A549 (cell line): ENCODE measurements at regions not wholly inside any gene's neighbourhood (a gene's known extent, or its start where the extent isn't known, plus 50 kb on each side); places are given as distances from the start of the nearest gene placed in this dataset.

ENCODE experiments used
- ATAC-seq, 2 experiments: fragments of 200-7000 bp in 1 of 2; fragments of >200 bp in 1 of 2; cut with Nextera tagmentation in 1 of 2; cut with Tn5 transposase in 1 of 2; 3 replicates each; pipeline versions ENCODE4 v1.8.0 to v1.9.1; 2018 to 2020; ENCODE audit warnings: mild to moderate bottlenecking in 1 of 2, moderate library complexity in 1 of 2
- CTCF ChIA-PET: fragments of 300-600 bp; sonication (Branson Sonifier 250); formaldehyde crosslinking; extraction: SDS; loops from one replicate; lab custom pipeline; 2021; ENCODE audit warnings: antibody characterized with exemption, inconsistent platforms; lab: Yijun Ruan, JAX
- POLR2A ChIA-PET: fragments of 350-600 bp; formaldehyde crosslinking; extraction: SDS; loops from one replicate; lab custom pipeline; 2021; ENCODE audit warnings: antibody characterized with exemption, inconsistent platforms; lab: Yijun Ruan, JAX
- DNase-seq, 2 experiments: peaks; one replicate each; pipeline versions ENCODE4 v3.0.0 to v3.0.0-alpha.2; 2011 to 2016; ENCODE audit warnings: low read depth in 1 of 2, low spot score in 1 of 2
- FAIRE-seq: peaks from 2 replicates; lab custom pipeline; 2011; peaks lifted over from hg19 to GRCh38; lab: Jason Lieb, UNC
- H3K27ac ChIP-seq, 2 experiments: fragments of >200 bp; sonication (Bioruptor Twin); formaldehyde crosslinking; 3 replicates each; pipeline ENCODE4 v1.5.1; 2016 to 2017
- H3K4me1 ChIP-seq: fragments of >200 bp; sonication (Bioruptor Twin); formaldehyde crosslinking; 3 replicates; pipeline ENCODE4 v1.6.1; 2016
- H3K4me2 ChIP-seq: fragments of >200 bp; sonication (Bioruptor Twin); formaldehyde crosslinking; 3 replicates; pipeline ENCODE4 v1.6.1; 2016
- H3K4me3 ChIP-seq: fragments of >200 bp; sonication (Bioruptor Twin); formaldehyde crosslinking; 3 replicates; pipeline ENCODE4 v1.5.1; 2016
- H3K9me3 ChIP-seq: fragments of >200 bp; sonication (Bioruptor Twin); formaldehyde crosslinking; 3 replicates; pipeline ENCODE4 v1.6.1; 2016
- BHLHE40 ChIP-seq: IDR thresholded peaks from 2 replicates; pipeline ENCODE4 v1.6.1; 2012; ENCODE audit warnings: low read depth, low read length, inconsistent platforms
- CHD4 ChIP-seq: fragments of 200-600 bp; sonication (generic); IDR thresholded peaks from 2 replicates; pipeline ENCODE4 v1.6.1; 2016; ENCODE audit warnings: antibody characterized with exemption, mild to moderate bottlenecking, borderline replicate concordance
- EP300 ChIP-seq, 2 experiments: fragments of >200 bp; sonication (Bioruptor Twin); formaldehyde crosslinking; IDR thresholded peaks; 2 replicates in 1 of 2; 3 replicates in 1 of 2; pipeline ENCODE4 v1.6.1; 2016 to 2017
- FOSB ChIP-seq: fragments of 250-450 bp; sonication (Bioruptor Pico); IDR thresholded peaks from 2 replicates; pipeline ENCODE4 v1.5.0; 2020; ENCODE audit warnings: mild to moderate bottlenecking, moderate library complexity
- FOSL2 ChIP-seq, 2 experiments: fragments of 450-650 bp in 1 of 2; fragments of >200 bp in 1 of 2; sonication (Bioruptor Twin) in 1 of 2; formaldehyde crosslinking; IDR thresholded peaks; 2 replicates each; pipeline versions ENCODE4 v1.5.0 to v1.6.1; 2016 to 2020; ENCODE audit warnings: mild to moderate bottlenecking in 1 of 2, moderate library complexity in 1 of 2
- GATA3 ChIP-seq: IDR thresholded peaks from 2 replicates; pipeline ENCODE4 v1.6.1; 2012; ENCODE audit warnings: borderline replicate concordance
- HEYL ChIP-seq: fragments of 250-450 bp; sonication (Bioruptor Pico); IDR thresholded peaks from 2 replicates; pipeline ENCODE4 v1.8.0; 2021; ENCODE audit warnings: mild to moderate bottlenecking, moderate library complexity
- KDM1A ChIP-seq: fragments of 200-600 bp; sonication (generic); IDR thresholded peaks from 2 replicates; pipeline ENCODE4 v1.6.1; 2016; ENCODE audit warnings: low read depth, mild to moderate bottlenecking
- MAFK ChIP-seq: fragments of 450-650 bp; IDR thresholded peaks from 2 replicates; pipeline ENCODE4 v1.6.1; 2014; ENCODE audit not compliant: partially characterized antibody
- MYC ChIP-seq: IDR thresholded peaks from 2 replicates; pipeline ENCODE4 v1.6.1; 2012; ENCODE audit warnings: mild to moderate bottlenecking, inconsistent platforms, low read length, improper control_type of control experiment, borderline replicate concordance
- NR3C1 ChIP-seq: fragments of >200 bp; sonication (Bioruptor Twin); formaldehyde crosslinking; IDR thresholded peaks from 3 replicates; pipeline ENCODE4 v1.6.1; 2017
- RAD21 ChIP-seq, 2 experiments: fragments of >200 bp in 1 of 2; sonication (Bioruptor Twin) in 1 of 2; formaldehyde crosslinking in 1 of 2; IDR thresholded peaks in 1 of 2; conservative IDR thresholded peaks in 1 of 2; 2 replicates in 1 of 2; 3 replicates in 1 of 2; pipeline ENCODE4 v1.6.1; 2012 to 2018; ENCODE audit warnings: inconsistent platforms in 1 of 2
- RFX5 ChIP-seq: fragments of 450-650 bp; IDR thresholded peaks from 2 replicates; pipeline ENCODE4 v1.7.1; 2014; ENCODE audit warnings: antibody characterized with exemption, mild to moderate bottlenecking, moderate library complexity
- RNF2 ChIP-seq: fragments of 200-600 bp; sonication (generic); IDR thresholded peaks from 2 replicates; pipeline ENCODE4 v1.6.1; 2016; ENCODE audit warnings: low read depth, mild to moderate bottlenecking, antibody characterized with exemption, moderate library complexity, borderline replicate concordance
- SREBF2 ChIP-seq: fragments of 450-650 bp; IDR thresholded peaks from 2 replicates; pipeline ENCODE4 v1.6.1; 2014; ENCODE audit warnings: mild to moderate bottlenecking, moderate library complexity
- TP53 ChIP-seq: fragments of 250-450 bp; sonication (Bioruptor Pico); IDR thresholded peaks from 2 replicates; pipeline ENCODE4 v1.5.0; 2021; ENCODE audit warnings: mild to moderate bottlenecking, moderate library complexity
- ZNF302 ChIP-seq: fragments of 250-450 bp; sonication (Bioruptor Pico); IDR thresholded peaks from 2 replicates; pipeline ENCODE4 v1.9.0; 2021; ENCODE audit warnings: inconsistent platforms, mild to moderate bottlenecking, moderate library complexity
- WGBS: methylation state at CpG from one replicate; pipeline ENCODE4 v1.1.6; 2017; ENCODE audit errors: missing lambda C conversion rate; 5-methylcytosine and 5-hydroxymethylcytosine counted together
- TF ChIP-seq, protein P1 (sequence below): fragments of 150-350 bp; IDR thresholded peaks from 2 replicates; pipeline ENCODE4 v1.6.1; 2014; ENCODE audit warnings: low read depth, mild to moderate bottlenecking, low read length
- TF ChIP-seq, protein P2 (sequence below): fragments of >200 bp; sonication (Bioruptor Twin); formaldehyde crosslinking; IDR thresholded peaks from 3 replicates; pipeline ENCODE4 v1.5.1; 2016
- TF ChIP-seq, protein P3 (sequence below): fragments of >200 bp; sonication (Bioruptor Twin); formaldehyde crosslinking; IDR thresholded peaks from 2 replicates; pipeline ENCODE4 v1.6.1; 2016
- TF ChIP-seq, protein P4 (sequence below): fragments of 450-650 bp; IDR thresholded peaks from 2 replicates; pipeline ENCODE4 v1.6.1; 2014; ENCODE audit warnings: antibody characterized with exemption
- TF ChIP-seq, protein P5 (sequence below): IDR thresholded peaks from 2 replicates; pipeline ENCODE4 v1.6.1; 2012

DNA sequence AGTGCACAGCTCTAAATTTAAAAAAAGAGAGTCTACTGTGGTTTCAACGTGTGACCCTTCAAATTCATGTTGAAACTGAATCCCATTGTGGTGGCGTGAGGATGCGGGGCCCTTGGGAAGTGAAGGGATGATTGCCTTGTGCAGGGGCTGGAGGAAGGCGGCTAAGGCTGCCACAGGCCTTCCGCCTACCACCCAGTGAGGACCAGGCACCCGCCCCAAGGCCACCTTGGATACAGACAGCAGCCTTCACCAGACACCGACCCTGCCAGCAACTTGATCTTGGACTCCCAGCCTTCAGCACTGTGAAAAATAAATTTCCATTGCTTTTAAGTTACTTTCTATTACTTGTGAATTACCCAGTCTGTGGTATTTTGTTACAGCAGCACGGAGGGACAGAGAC, 103.4 kb upstream of the TMEM18 start:
- H3K4me1 ChIP-seq, result no peaks in the 10 kb centered on the region
- no peak overlapping the region for H3K27ac ChIP-seq
- ATAC-seq, result no peak
- peaks cover 3% of the 10 kb centered on the region; the same call in 1 of the 3 replicates for H3K9me3 ChIP-seq
- no peak overlapping the region for H3K4me3 ChIP-seq
- WGBS, result 58% methylated on average over 8 of the region's 8 CpGs
- CTCF ChIA-PET, result interaction anchor here (0.5 to 0.6 kb wide), 2 partner anchors 15 to 65 kb away, joined by 3 read pairs; no protein-coding TSS in a partner anchor
- TF ChIP-seq, protein P1, sequence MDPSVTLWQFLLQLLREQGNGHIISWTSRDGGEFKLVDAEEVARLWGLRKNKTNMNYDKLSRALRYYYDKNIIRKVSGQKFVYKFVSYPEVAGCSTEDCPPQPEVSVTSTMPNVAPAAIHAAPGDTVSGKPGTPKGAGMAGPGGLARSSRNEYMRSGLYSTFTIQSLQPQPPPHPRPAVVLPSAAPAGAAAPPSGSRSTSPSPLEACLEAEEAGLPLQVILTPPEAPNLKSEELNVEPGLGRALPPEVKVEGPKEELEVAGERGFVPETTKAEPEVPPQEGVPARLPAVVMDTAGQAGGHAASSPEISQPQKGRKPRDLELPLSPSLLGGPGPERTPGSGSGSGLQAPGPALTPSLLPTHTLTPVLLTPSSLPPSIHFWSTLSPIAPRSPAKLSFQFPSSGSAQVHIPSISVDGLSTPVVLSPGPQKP, result no peak
- TF ChIP-seq HEYL (CRISPR knock-in tag) (no peak), MAFK (no peak), TP53 (no peak), CHD4 (no peak), FOSB (no peak), EP300 (IDR thresholded peaks at IDR 0.05) (no peak)
- TF ChIP-seq, protein P2, sequence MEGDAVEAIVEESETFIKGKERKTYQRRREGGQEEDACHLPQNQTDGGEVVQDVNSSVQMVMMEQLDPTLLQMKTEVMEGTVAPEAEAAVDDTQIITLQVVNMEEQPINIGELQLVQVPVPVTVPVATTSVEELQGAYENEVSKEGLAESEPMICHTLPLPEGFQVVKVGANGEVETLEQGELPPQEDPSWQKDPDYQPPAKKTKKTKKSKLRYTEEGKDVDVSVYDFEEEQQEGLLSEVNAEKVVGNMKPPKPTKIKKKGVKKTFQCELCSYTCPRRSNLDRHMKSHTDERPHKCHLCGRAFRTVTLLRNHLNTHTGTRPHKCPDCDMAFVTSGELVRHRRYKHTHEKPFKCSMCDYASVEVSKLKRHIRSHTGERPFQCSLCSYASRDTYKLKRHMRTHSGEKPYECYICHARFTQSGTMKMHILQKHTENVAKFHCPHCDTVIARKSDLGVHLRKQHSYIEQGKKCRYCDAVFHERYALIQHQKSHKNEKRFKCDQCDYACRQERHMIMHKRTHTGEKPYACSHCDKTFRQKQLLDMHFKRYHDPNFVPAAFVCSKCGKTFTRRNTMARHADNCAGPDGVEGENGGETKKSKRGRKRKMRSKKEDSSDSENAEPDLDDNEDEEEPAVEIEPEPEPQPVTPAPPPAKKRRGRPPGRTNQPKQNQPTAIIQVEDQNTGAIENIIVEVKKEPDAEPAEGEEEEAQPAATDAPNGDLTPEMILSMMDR, result no peak
- TF ChIP-seq, all 56 proteins: peak for 0
- H3K4me2 ChIP-seq, result no peak overlapping the region
- FAIRE-seq, result no peak
- DNase-seq, result no peak
- POLR2A ChIA-PET, result no interaction called here

DNA sequence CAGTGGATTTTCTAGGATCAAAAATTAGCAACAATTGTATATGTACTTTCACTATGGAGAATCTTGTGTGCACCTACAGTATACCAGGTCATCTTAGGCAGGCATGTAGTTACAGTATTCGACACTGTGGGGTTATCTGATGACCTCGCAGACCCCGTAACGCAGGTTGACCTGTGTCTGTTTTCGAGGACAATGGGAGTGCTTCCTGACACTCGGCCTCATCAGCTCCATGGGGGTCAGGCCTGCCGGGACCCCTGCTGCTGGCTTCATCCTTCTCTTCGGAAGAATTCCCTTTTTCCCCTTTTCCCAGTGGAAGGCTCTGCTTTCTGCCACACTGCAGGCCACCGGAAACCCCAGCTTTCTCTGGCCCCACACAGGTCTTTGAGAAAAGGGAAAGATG, 102.8 kb upstream of the TMEM18 start:
- H3K4me3 ChIP-seq, result no peak overlapping the region
- ATAC-seq, result no peak
- TF ChIP-seq, protein P3, sequence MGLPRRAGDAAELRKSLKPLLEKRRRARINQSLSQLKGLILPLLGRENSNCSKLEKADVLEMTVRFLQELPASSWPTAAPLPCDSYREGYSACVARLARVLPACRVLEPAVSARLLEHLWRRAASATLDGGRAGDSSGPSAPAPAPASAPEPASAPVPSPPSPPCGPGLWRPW, result no peak
- TF ChIP-seq MYC (no peak), FOSL2 (IDR thresholded peaks at IDR 0.05) (no peak), FOSL2 (CRISPR knock-in tag; IDR thresholded peaks at IDR 0.05) (no peak), NR3C1 (no peak), BHLHE40 (no peak), ZNF302 (CRISPR knock-in tag) (no peak), SREBF2 (no peak), RNF2 (no peak), RAD21 (conservative IDR thresholded peaks at IDR 0.05 in 1 of 2, IDR thresholded peaks at IDR 0.05 in 1 of 2) (no peak), GATA3 (no peak), RFX5 (no peak), KDM1A (no peak)
- TF ChIP-seq, protein P4, sequence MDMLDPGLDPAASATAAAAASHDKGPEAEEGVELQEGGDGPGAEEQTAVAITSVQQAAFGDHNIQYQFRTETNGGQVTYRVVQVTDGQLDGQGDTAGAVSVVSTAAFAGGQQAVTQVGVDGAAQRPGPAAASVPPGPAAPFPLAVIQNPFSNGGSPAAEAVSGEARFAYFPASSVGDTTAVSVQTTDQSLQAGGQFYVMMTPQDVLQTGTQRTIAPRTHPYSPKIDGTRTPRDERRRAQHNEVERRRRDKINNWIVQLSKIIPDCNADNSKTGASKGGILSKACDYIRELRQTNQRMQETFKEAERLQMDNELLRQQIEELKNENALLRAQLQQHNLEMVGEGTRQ, result no peak
- TF ChIP-seq, protein P5, sequence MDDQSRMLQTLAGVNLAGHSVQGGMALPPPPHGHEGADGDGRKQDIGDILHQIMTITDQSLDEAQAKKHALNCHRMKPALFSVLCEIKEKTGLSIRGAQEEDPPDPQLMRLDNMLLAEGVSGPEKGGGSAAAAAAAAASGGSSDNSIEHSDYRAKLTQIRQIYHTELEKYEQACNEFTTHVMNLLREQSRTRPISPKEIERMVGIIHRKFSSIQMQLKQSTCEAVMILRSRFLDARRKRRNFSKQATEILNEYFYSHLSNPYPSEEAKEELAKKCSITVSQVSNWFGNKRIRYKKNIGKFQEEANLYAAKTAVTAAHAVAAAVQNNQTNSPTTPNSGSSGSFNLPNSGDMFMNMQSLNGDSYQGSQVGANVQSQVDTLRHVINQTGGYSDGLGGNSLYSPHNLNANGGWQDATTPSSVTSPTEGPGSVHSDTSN, result no peak
- DNase-seq, result no peak
- no peaks in the 10 kb centered on the region for H3K4me1 ChIP-seq
- POLR2A ChIA-PET, result no interaction called here
- H3K27ac ChIP-seq, result no peak overlapping the region
- H3K4me2 ChIP-seq, result no peak overlapping the region
- peaks cover 3% of the 10 kb centered on the region; the same call in 1 of the 3 replicates for H3K9me3 ChIP-seq
- 45% methylated on average over 9 of the region's 9 CpGs for WGBS
- no peak for FAIRE-seq
- CTCF ChIA-PET, result interaction anchor here (0.5 kb wide), 1 partner anchor 65 kb away, joined by 3 read pairs; no protein-coding TSS in a partner anchor
